ENCODE measurements at regions not wholly inside any gene's neighbourhood (a gene's known extent, or its start where the extent isn't known, plus 50 kb on each side); places are given as distances from the start of the nearest gene placed in this dataset.
"Not testable (repeated sequence)": the region's sequence is repeated elsewhere in the genome, so short reads cannot be mapped to it uniquely, and the experiment has no call there.

- peaks cover 0 to 2% (median 0%) of the 10 kb centered on the region in 3 donors for H3K9me3 ChIP-seq (ENCODE audit: control insufficient read depth in 3 of 3, low read length in 3 of 3)
- no peaks in the 10 kb centered on the region for H3K27me3 ChIP-seq (ENCODE audit: control insufficient read depth in 3 of 3, insufficient read depth in 3 of 3, low read length in 3 of 3)
- no peaks in the 10 kb centered on the region for H3K36me3 ChIP-seq (ENCODE audit: control insufficient read depth in 3 of 3, insufficient read depth in 3 of 3, low read length in 3 of 3)
- no peaks in the 10 kb centered on the region for H3K4me1 ChIP-seq (ENCODE audit: control insufficient read depth in 3 of 3, insufficient read depth in 3 of 3, low read length in 3 of 3)
- no peak overlapping the region for H3K9ac ChIP-seq (ENCODE audit: low read depth in 1 of 3, low read length in 3 of 3)
- H3K27ac ChIP-seq (ENCODE audit: low read depth, low read length), result no peak overlapping the region
- H3K4me3 ChIP-seq (ENCODE audit: low read length in 3 of 3), result no peak overlapping the region
Observed at GRCh38 chr13:55632402-55632801, 1508.3 kb upstream of the PRR20A start.

GRCh38 chr13:55649485-55649884, 1491.2 kb upstream of the PRR20A start:
- no peaks in the 10 kb centered on the region for H3K36me3 ChIP-seq (ENCODE audit: control insufficient read depth in 3 of 3, insufficient read depth in 3 of 3, low read length in 3 of 3)
- H3K9ac ChIP-seq (ENCODE audit: low read depth in 1 of 3, low read length in 3 of 3), result no peak overlapping the region
- H3K27me3 ChIP-seq (ENCODE audit: control insufficient read depth in 3 of 3, insufficient read depth in 3 of 3, low read length in 3 of 3), result no peaks in the 10 kb centered on the region

GRCh38 chr13:55652657-55653056, 1488.1 kb upstream of the PRR20A start:
- H3K4me3 ChIP-seq (ENCODE audit: low read length in 3 of 3), result no peak overlapping the region
- no peaks in the 10 kb centered on the region for H3K4me1 ChIP-seq (ENCODE audit: control insufficient read depth in 3 of 3, insufficient read depth in 3 of 3, low read length in 3 of 3)
- H3K27me3 ChIP-seq (ENCODE audit: control insufficient read depth in 3 of 3, insufficient read depth in 3 of 3, low read length in 3 of 3), result no peaks in the 10 kb centered on the region
- H3K36me3 ChIP-seq (ENCODE audit: control insufficient read depth in 3 of 3, insufficient read depth in 3 of 3, low read length in 3 of 3), result no peaks in the 10 kb centered on the region
- no peaks in the 10 kb centered on the region for H3K9me3 ChIP-seq (ENCODE audit: control insufficient read depth in 3 of 3, low read length in 3 of 3)
- no peak overlapping the region for H3K27ac ChIP-seq (ENCODE audit: low read depth, low read length)
- H3K9ac ChIP-seq (ENCODE audit: low read depth in 1 of 3, low read length in 3 of 3), result no peak overlapping the region

More at GRCh38 chr13:55649485-55649884, 1491.2 kb upstream of the PRR20A start:
- H3K4me1 ChIP-seq (ENCODE audit: control insufficient read depth in 3 of 3, insufficient read depth in 3 of 3, low read length in 3 of 3), result no peaks in the 10 kb centered on the region
- no peak overlapping the region for H3K27ac ChIP-seq (ENCODE audit: low read depth, low read length)
- no peaks in the 10 kb centered on the region for H3K9me3 ChIP-seq (ENCODE audit: control insufficient read depth in 3 of 3, low read length in 3 of 3)
- no peak overlapping the region for H3K4me3 ChIP-seq (ENCODE audit: low read length in 3 of 3)

DNA sequence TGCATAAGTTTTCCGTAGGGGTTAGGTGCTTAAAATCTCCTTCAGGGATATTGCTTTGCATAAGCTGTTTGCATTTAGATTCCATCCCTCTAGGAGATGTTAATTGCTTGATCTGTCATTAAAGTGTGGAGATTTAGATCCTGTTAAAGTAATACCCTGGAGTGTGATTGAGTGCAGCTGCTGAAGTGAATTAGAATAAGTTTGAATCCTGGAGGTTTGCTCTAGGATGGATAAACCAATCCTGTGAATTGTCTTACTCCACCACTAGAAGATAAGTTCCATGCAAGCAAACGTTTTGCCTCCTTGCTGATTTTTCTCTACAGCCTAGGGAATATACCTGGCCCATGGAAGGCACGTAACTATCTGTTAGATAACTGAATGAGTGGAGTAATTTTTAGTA, 1487.2 kb upstream of the PRR20A start:
- H3K9me3 ChIP-seq (ENCODE audit: control insufficient read depth in 3 of 3, low read length in 3 of 3), result no peaks in the 10 kb centered on the region
- H3K36me3 ChIP-seq (ENCODE audit: control insufficient read depth in 3 of 3, insufficient read depth in 3 of 3, low read length in 3 of 3), result no peaks in the 10 kb centered on the region
- H3K4me3 ChIP-seq (ENCODE audit: low read length in 3 of 3), result no peak overlapping the region
- no peaks in the 10 kb centered on the region for H3K27me3 ChIP-seq (ENCODE audit: control insufficient read depth in 3 of 3, insufficient read depth in 3 of 3, low read length in 3 of 3)
- no peak overlapping the region for H3K9ac ChIP-seq (ENCODE audit: low read depth in 1 of 3, low read length in 3 of 3)
- H3K27ac ChIP-seq (ENCODE audit: low read depth, low read length), result no peak overlapping the region
- H3K4me1 ChIP-seq (ENCODE audit: control insufficient read depth in 3 of 3, insufficient read depth in 3 of 3, low read length in 3 of 3), result no peaks in the 10 kb centered on the region

GRCh38 chr13:55654243-55654642, 1486.5 kb upstream of the PRR20A start:
- Histone ChIP-seq H3K36me3 (ENCODE audit: control insufficient read depth in 3 of 3, insufficient read depth in 3 of 3, low read length in 3 of 3) (no peaks in the 10 kb centered on the region), H3K9me3 (ENCODE audit: control insufficient read depth in 3 of 3, low read length in 3 of 3) (no peaks in the 10 kb centered on the region), H3K27ac (ENCODE audit: low read depth, low read length) (no peak overlapping the region), H3K4me1 (ENCODE audit: control insufficient read depth in 3 of 3, insufficient read depth in 3 of 3, low read length in 3 of 3) (no peaks in the 10 kb centered on the region), H3K4me3 (ENCODE audit: low read length in 3 of 3) (no peak overlapping the region), H3K27me3 (ENCODE audit: control insufficient read depth in 3 of 3, insufficient read depth in 3 of 3, low read length in 3 of 3) (no peaks in the 10 kb centered on the region), H3K9ac (ENCODE audit: low read depth in 1 of 3, low read length in 3 of 3) (no peak overlapping the region)

DNA sequence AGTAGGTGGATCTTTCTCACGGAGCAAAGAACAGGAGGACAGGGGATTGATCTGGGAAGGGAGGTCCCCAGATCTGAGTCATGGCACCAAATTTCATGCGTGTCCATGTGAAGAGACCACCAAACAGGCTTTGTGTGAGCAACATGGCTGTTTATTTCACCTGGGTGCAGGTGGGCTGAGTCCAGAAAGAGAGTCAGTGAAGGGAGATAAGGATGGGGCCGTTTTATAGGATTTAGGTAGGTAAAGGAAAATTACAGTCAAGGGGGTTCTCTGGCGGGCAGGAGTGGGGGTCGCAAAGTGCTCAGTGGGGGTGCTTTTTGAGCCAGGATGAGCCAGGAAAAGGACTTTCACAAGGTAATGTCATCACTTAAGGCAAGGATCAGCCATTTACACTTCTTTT, 1480.5 kb upstream of the PRR20A start:
- not testable (repeated sequence) for H3K4me3 ChIP-seq (ENCODE audit: low read length in 3 of 3); H3K4me1 ChIP-seq (ENCODE audit: control insufficient read depth in 3 of 3, insufficient read depth in 3 of 3, low read length in 3 of 3); H3K9me3 ChIP-seq (ENCODE audit: control insufficient read depth in 3 of 3, low read length in 3 of 3); H3K27me3 ChIP-seq (ENCODE audit: control insufficient read depth in 3 of 3, insufficient read depth in 3 of 3, low read length in 3 of 3); H3K36me3 ChIP-seq (ENCODE audit: control insufficient read depth in 3 of 3, insufficient read depth in 3 of 3, low read length in 3 of 3); H3K27ac ChIP-seq (ENCODE audit: low read depth, low read length); H3K9ac ChIP-seq (ENCODE audit: low read depth in 1 of 3, low read length in 3 of 3)

GRCh38 chr13:55660851-55661250, 1479.9 kb upstream of the PRR20A start:
- Histone ChIP-seq H3K4me1 (ENCODE audit: control insufficient read depth in 3 of 3, insufficient read depth in 3 of 3, low read length in 3 of 3) (no peaks in the 10 kb centered on the region), H3K9ac (ENCODE audit: low read depth in 1 of 3, low read length in 3 of 3) (no peak overlapping the region), H3K27me3 (ENCODE audit: control insufficient read depth in 3 of 3, insufficient read depth in 3 of 3, low read length in 3 of 3) (no peaks in the 10 kb centered on the region)

GRCh38 chr13:55661505-55661904, 1479.2 kb upstream of the PRR20A start:
- Histone ChIP-seq H3K4me1 (ENCODE audit: control insufficient read depth in 3 of 3, insufficient read depth in 3 of 3, low read length in 3 of 3) (no peaks in the 10 kb centered on the region), H3K9ac (ENCODE audit: low read depth in 1 of 3, low read length in 3 of 3) (no peak overlapping the region), H3K36me3 (ENCODE audit: control insufficient read depth in 3 of 3, insufficient read depth in 3 of 3, low read length in 3 of 3) (no peaks in the 10 kb centered on the region), H3K27ac (ENCODE audit: low read depth, low read length) (no peak overlapping the region), H3K4me3 (ENCODE audit: low read length in 3 of 3) (no peak overlapping the region), H3K9me3 (ENCODE audit: control insufficient read depth in 3 of 3, low read length in 3 of 3) (no peaks in the 10 kb centered on the region), H3K27me3 (ENCODE audit: control insufficient read depth in 3 of 3, insufficient read depth in 3 of 3, low read length in 3 of 3) (no peaks in the 10 kb centered on the region)

More at GRCh38 chr13:55660851-55661250, 1479.9 kb upstream of the PRR20A start:
- Histone ChIP-seq H3K36me3 (ENCODE audit: control insufficient read depth in 3 of 3, insufficient read depth in 3 of 3, low read length in 3 of 3) (no peaks in the 10 kb centered on the region), H3K9me3 (ENCODE audit: control insufficient read depth in 3 of 3, low read length in 3 of 3) (no peaks in the 10 kb centered on the region), H3K27ac (ENCODE audit: low read depth, low read length) (no peak overlapping the region), H3K4me3 (ENCODE audit: low read length in 3 of 3) (no peak overlapping the region)

DNA sequence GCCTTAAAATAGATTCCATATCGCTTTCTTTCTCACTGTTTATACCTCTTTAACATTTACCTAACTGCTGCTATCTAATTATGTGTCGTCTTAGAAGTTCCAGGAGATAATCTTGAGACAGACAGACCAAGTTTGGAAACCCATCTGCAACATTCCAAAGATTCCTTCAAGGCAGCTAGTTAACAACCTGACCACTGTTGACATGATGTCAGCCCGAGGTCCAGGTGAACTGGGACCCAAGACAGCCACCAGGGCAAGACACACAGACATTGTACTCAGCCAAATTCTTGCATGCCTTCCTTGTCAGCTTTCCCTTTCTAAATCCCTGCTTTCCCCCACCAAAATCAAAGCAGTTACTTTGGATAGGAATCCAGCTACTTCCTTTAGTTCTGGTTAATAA, 1476.5 kb upstream of the PRR20A start:
- Histone ChIP-seq H3K27me3 (ENCODE audit: control insufficient read depth in 3 of 3, insufficient read depth in 3 of 3, low read length in 3 of 3) (no peaks in the 10 kb centered on the region), H3K4me3 (ENCODE audit: low read length in 3 of 3) (no peak overlapping the region), H3K27ac (ENCODE audit: low read depth, low read length) (no peak overlapping the region), H3K36me3 (ENCODE audit: control insufficient read depth in 3 of 3, insufficient read depth in 3 of 3, low read length in 3 of 3) (no peaks in the 10 kb centered on the region), H3K4me1 (ENCODE audit: control insufficient read depth in 3 of 3, insufficient read depth in 3 of 3, low read length in 3 of 3) (no peaks in the 10 kb centered on the region), H3K9ac (ENCODE audit: low read depth in 1 of 3, low read length in 3 of 3) (no peak overlapping the region), H3K9me3 (ENCODE audit: control insufficient read depth in 3 of 3, low read length in 3 of 3) (no peaks in the 10 kb centered on the region)

DNA sequence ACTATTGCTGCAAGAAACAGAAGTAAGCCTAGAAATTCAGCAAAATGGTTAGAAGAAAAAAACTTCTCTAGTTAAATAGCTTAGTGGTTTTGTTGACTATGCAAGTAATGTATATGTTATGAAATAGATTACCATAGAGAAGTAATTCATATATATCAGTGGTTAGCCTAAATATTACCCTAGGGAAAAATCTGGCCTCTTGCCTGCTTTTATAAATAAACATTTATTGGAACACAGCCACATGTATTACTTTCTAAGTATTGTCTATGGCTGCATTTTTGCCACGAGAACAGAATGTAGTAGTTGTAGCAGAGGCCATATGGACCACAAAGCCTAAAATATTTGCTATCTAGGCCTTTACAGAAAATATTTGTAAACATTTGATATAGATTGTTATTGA, 1471.7 kb upstream of the PRR20A start:
- no peaks in the 10 kb centered on the region for H3K36me3 ChIP-seq (ENCODE audit: control insufficient read depth in 3 of 3, insufficient read depth in 3 of 3, low read length in 3 of 3)
- no peak overlapping the region for H3K9ac ChIP-seq (ENCODE audit: low read depth in 1 of 3, low read length in 3 of 3)
- H3K27ac ChIP-seq (ENCODE audit: low read depth, low read length), result no peak overlapping the region
- no peaks in the 10 kb centered on the region for H3K4me1 ChIP-seq (ENCODE audit: control insufficient read depth in 3 of 3, insufficient read depth in 3 of 3, low read length in 3 of 3)
- H3K27me3 ChIP-seq (ENCODE audit: control insufficient read depth in 3 of 3, insufficient read depth in 3 of 3, low read length in 3 of 3), result no peaks in the 10 kb centered on the region
- H3K4me3 ChIP-seq (ENCODE audit: low read length in 3 of 3), result no peak overlapping the region
- no peaks in the 10 kb centered on the region for H3K9me3 ChIP-seq (ENCODE audit: control insufficient read depth in 3 of 3, low read length in 3 of 3)

- Histone ChIP-seq H3K27me3 (ENCODE audit: control insufficient read depth in 3 of 3, insufficient read depth in 3 of 3, low read length in 3 of 3) (no peaks in the 10 kb centered on the region), H3K36me3 (ENCODE audit: control insufficient read depth in 3 of 3, insufficient read depth in 3 of 3, low read length in 3 of 3) (no peaks in the 10 kb centered on the region), H3K4me1 (ENCODE audit: control insufficient read depth in 3 of 3, insufficient read depth in 3 of 3, low read length in 3 of 3) (no peaks in the 10 kb centered on the region), H3K9ac (ENCODE audit: low read depth in 1 of 3, low read length in 3 of 3) (no peak overlapping the region), H3K9me3 (ENCODE audit: control insufficient read depth in 3 of 3, low read length in 3 of 3) (no peaks in the 10 kb centered on the region), H3K4me3 (ENCODE audit: low read length in 3 of 3) (no peak overlapping the region), H3K27ac (ENCODE audit: low read depth, low read length) (no peak overlapping the region)
Observed at GRCh38 chr13:55673910-55674309, 1466.8 kb upstream of the PRR20A start.

Measured in skeletal muscle tissue (tissue), 3 donors.